NCI-H2196 treated with DMSO at 0.1 percent for 48 hours (cell line): ENCODE measurements at regions not wholly inside any gene's neighbourhood (a gene's known extent, or its start where the extent isn't known, plus 50 kb on each side); places are given as distances from the start of the nearest gene placed in this dataset.
A peak's percentile ranks its signal among the peaks of the same experiment; 100 is the strongest.

Experiments used
- DNase-seq: peaks from one replicate; lab custom pipeline; 2025; ENCODE audit not compliant: unreplicated experiment; lab: John Stamatoyannopoulos, UW

GRCh38 chr1:165075725-165076370 is 280.7 kb downstream of the LMX1A start:
- DNase-seq = peak; percentile 10

GRCh38 chr1:165073185-165074007 is 283.1 kb downstream of the LMX1A start:
- peak; percentile 28 for DNase-seq

DNA sequence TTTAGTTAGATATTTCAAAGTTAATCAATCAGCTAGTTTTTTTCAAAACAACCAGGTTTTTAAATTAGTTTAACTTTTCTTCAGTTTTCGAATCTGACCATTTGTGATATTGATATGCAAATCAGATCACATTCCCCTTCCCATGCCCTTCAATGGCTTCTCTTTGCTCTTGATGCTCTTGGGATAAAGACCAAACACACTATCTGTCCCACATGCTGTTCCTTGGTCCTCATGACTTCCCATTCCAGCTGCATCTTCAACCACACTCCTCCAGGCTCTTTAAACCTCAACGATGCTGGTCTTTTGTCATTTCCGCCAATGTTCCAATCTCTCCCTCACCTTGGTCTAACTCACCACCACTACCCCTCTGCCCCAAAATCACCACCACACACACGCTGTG is 285.8 kb downstream of the LMX1A start:
- DNase-seq = no peak

DNA sequence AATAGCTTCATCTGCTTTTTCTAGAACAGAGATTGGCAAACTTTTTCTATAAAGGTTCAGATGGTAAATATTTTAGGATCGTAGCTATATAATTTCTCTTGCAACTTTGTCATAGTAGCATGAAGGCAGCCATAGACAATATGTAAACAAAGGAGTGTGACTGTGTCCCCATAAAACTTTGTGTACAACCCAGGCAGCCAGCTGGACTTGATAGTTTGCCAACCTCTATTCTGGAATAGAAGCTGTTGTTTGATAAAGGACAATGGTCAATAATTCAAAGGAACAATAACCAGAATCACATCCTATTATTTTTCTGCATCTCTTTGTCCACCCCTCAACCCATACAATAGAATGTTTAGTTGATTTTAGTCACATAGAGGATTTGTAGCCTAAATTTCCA is 286.7 kb downstream of the LMX1A start:
- DNase-seq = no peak

DNA sequence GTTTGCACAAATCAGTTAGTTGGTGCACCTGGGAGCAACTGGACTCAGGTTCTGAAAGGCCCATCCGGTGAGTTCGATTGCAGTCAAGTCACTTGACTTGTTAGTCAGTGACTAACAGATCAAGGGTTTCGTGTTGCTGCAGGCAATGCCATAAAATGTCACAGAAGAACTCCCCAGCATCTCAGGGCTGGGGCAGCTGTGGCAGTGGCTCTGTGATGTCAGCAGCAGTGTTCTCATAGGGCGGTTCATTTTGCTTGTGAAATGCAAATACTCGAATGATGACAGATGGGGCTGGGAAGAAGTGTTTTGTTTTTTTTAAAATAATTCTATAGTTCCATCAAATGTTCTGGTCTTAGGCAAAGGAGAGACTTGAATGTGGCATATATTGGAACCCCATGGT is 287.8 kb downstream of the LMX1A start:
- DNase-seq = no peak

DNA sequence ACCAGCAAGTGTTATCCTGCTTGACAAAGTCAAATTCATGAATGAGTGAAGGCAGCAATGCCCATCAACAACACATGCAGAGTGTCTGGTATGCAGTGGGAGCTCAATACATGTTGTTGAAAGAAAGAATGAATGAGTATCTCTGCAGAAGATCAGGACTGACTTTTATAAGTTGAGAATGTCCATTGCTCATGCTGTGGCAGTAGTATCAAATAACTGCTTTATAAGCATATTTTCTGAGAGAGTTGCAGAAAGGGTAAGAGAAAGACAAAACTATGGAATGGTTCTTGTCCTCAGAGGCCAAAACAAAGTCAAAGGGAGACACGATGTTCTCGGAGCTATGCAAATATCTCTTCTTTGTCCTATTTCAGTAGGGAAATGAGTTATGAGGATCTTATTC is 288.7 kb downstream of the LMX1A start:
- no peak for DNase-seq

GRCh38 chr1:165063181-165063965 is 293.1 kb downstream of the LMX1A start:
- no peak for DNase-seq

GRCh38 chr1:165062346-165062745 is 294.2 kb downstream of the LMX1A start:
- DNase-seq = no peak

GRCh38 chr1:165060285-165060793 is 296.2 kb downstream of the LMX1A start:
- no peak for DNase-seq

GRCh38 chr1:165057956-165058355 is 298.6 kb downstream of the LMX1A start:
- no peak for DNase-seq

DNA sequence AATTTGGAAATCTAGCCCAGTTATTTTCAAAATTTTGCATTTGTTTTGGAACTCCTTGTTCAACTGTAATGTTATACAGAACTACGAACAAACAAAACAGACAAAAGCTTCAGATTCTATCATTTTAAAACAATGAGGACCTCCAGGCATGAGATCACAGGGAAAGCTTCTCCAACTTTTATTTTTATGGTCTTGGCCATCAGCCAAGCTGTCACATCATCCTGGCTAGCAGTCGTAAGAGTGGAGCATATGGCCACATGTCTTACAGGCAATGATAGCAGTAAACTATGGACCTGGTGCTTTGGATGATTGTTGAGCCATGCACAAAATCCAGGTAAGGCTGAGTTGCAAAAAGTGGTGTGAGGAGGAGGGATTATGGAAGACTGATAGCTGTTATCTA is 299.6 kb downstream of the LMX1A start:
- DNase-seq = no peak

- DNase-seq = no peak
These were observed 300.9 kb downstream of the LMX1A start for GRCh38 chr1:165055581-165055980.

GRCh38 chr1:165054627-165055026 is 301.9 kb downstream of the LMX1A start:
- no peak for DNase-seq

DNA sequence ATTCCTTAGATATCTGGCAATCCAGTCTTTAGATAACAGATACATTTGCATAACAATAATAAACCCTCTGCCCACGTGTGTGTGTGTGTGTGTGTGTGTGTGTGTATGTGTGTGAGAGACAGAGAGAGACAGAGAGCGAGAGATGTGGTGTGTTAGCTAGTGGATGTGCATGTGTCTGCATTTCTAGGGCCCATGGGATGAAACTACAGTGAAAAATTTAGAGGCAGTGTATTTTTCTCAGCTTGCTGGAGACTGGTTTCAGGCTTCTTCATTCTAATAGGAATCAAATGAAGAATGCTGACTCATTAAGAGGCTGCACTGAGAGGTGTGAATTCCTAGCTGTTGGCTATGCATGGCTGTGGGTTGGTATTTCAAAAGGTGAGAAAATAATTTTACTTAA is 303.2 kb downstream of the LMX1A start:
- no peak for DNase-seq

DNA sequence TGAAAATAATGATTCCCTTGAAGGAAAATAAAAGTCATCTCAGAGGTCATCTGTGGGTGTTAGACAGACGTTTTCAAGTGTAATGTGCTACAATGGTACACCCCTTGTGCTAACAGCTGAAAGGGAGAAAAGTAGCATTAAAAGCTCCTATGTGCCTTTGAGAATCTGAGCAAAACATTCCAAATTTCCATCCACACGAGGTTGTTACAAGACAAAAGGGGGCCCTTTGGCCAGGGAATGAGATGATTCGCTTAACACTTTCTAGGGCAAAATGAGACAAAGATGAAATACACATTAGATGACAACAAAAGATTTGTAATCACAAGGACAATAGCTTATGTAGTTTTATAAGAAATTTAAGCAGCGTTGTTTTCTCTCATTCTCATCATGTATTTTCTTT is 303.6 kb downstream of the LMX1A start:
- no peak for DNase-seq

GRCh38 chr1:165052431-165052830 is 304.1 kb downstream of the LMX1A start:
- DNase-seq = no peak

DNA sequence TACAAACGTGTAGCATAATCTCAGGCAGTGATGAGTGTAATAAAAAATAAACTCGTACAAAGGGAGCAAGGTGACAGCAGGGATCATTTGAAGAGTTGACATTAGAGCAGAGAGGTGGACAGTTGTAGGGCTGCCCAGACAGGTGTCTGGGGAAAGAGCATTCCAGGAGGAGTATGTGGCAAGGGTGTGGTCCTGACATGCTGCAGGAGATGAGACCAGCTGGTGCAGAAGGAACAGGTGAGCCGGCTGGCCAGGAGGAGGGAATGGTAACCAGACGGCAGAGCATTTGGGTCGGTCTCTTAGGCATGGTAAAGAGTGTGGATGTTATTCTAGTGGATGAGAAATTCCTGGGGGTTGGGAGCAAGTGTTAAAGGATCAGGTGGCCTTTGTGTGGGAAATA is 306.3 kb downstream of the LMX1A start:
- DNase-seq = no peak

- DNase-seq = no peak
These were observed 308.5 kb downstream of the LMX1A start for GRCh38 chr1:165047994-165048393.

GRCh38 chr1:165045902-165046301 is 310.6 kb downstream of the LMX1A start:
- DNase-seq = no peak

DNA sequence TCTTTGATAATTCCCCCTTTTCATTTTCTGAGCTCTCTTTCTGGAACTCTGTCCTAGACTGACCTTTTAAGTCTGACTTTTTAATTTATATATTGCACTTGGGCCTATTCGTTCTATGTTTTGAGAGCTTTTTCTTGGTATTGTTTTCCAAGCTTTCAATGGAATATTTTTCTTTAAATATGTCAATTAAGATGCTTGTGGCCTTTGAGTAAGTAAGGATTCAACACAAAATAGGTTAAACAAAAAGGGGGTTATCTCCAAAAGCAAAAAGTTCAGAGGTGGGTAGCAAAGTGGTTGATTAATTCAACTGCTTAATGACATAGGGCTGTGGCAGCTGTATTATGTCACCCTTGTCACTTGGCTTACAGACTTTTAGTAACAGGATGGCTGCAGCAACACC is 315.9 kb downstream of the LMX1A start:
- no peak for DNase-seq

DNA sequence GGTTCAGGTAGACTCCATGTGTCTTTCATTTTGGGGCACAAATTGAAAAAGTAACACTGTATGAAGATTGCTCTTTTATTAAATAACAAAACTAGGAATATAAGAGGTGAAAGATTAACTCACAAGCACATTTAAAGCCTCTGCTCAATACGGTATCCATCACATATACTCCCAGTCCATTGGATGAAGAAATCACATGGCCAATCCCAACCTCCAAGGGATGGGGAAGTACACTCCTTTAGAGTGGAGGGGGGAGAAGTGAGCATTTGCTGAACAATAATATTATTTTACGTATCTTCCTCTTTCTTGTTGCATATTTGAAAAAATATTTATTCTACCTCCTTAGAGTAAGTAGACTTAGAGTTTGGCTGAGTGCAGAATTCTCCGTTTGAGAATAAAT is 316.5 kb downstream of the LMX1A start:
- DNase-seq = no peak

DNA sequence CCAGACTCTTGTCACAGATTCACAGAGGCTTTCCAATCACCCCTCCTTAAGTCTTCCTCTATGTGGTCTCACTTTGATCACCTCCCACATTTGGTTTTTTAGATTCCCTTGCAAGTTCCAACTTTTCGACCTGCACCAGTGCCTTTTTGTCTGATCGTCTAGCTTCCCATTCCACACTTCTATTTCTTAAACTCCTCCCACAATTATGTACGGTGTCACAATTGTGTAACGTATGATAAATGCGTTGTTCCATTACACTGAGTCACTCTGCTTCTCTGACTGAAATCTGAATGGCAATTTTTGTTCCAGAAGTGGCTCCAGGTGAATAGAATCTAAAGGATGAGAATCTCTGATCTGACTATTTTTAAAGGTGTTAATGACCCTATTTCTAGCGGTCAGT is 320.1 kb downstream of the LMX1A start:
- DNase-seq = no peak
